ENCODE measurements at regions not wholly inside any gene's neighbourhood (a gene's known extent, or its start where the extent isn't known, plus 50 kb on each side); places are given as distances from the start of the nearest gene placed in this dataset.

GRCh38 chr3:30458376-30459171 lies 147.8 kb upstream of the TGFBR2 start:
- no peaks in the 10 kb centered on the region for H3K36me3 ChIP-seq
- intact Hi-C loops (cut with DNase I; ENCODE audit: low total_unique reads): no loop called here
- 78 to 97% (median 90%) methylated on average over 1 of the region's 1 CpG for WGBS, 5 donors
- H3K4me3 ChIP-seq: no peak overlapping the region
- H3K27ac ChIP-seq: no peak overlapping the region
- no peaks in the 10 kb centered on the region for H3K27me3 ChIP-seq
- TF ChIP-seq, protein P1, sequence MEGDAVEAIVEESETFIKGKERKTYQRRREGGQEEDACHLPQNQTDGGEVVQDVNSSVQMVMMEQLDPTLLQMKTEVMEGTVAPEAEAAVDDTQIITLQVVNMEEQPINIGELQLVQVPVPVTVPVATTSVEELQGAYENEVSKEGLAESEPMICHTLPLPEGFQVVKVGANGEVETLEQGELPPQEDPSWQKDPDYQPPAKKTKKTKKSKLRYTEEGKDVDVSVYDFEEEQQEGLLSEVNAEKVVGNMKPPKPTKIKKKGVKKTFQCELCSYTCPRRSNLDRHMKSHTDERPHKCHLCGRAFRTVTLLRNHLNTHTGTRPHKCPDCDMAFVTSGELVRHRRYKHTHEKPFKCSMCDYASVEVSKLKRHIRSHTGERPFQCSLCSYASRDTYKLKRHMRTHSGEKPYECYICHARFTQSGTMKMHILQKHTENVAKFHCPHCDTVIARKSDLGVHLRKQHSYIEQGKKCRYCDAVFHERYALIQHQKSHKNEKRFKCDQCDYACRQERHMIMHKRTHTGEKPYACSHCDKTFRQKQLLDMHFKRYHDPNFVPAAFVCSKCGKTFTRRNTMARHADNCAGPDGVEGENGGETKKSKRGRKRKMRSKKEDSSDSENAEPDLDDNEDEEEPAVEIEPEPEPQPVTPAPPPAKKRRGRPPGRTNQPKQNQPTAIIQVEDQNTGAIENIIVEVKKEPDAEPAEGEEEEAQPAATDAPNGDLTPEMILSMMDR (IDR thresholded peaks at IDR 0.05): no peak
- TF ChIP-seq EP300 (IDR thresholded peaks at IDR 0.05) (no peak), POLR2A (IDR thresholded peaks at IDR 0.05) (no peak), POLR2AphosphoS5 (IDR thresholded peaks at IDR 0.05) (no peak)
- peaks cover 0 to 5% (median 0%) of the 10 kb centered on the region in 4 donors for H3K4me1 ChIP-seq
- no peaks in the 10 kb centered on the region for H3K9me3 ChIP-seq
- DNase-seq: no peak

GRCh38 chr3:30461311-30461710 lies 145.1 kb upstream of the TGFBR2 start:
- DNase-seq: no peak
- H3K27ac ChIP-seq: no peak overlapping the region
- TF ChIP-seq POLR2AphosphoS5 (IDR thresholded peaks at IDR 0.05) (no peak), POLR2A (IDR thresholded peaks at IDR 0.05) (no peak), EP300 (IDR thresholded peaks at IDR 0.05) (no peak)
- TF ChIP-seq, protein P1 (IDR thresholded peaks at IDR 0.05): no peak
- intact Hi-C loops (cut with DNase I; ENCODE audit: low total_unique reads): no loop called here
- H3K36me3 ChIP-seq: no peaks in the 10 kb centered on the region
- 73 to 83% (median 83%) methylated on average over 2 of the region's 2 CpGs for WGBS, 5 donors
- peaks cover 0 to 5% (median 0%) of the 10 kb centered on the region in 4 donors for H3K4me1 ChIP-seq
- no peaks in the 10 kb centered on the region for H3K27me3 ChIP-seq
- no peak overlapping the region for H3K4me3 ChIP-seq
- no peaks in the 10 kb centered on the region for H3K9me3 ChIP-seq

- no peaks in the 10 kb centered on the region for H3K36me3 ChIP-seq
- intact Hi-C loops (cut with DNase I; ENCODE audit: low total_unique reads): no loop called here
- H3K4me3 ChIP-seq: no peak overlapping the region
- 64 to 73% (median 65%) methylated on average over 2 of the region's 2 CpGs for WGBS, 5 donors
- no peak for DNase-seq
- no peaks in the 10 kb centered on the region for H3K4me1 ChIP-seq
- no peaks in the 10 kb centered on the region for H3K9me3 ChIP-seq
- no peaks in the 10 kb centered on the region for H3K27me3 ChIP-seq
- H3K27ac ChIP-seq: no peak overlapping the region
- TF ChIP-seq EP300 (IDR thresholded peaks at IDR 0.05) (no peak), POLR2AphosphoS5 (IDR thresholded peaks at IDR 0.05) (no peak), POLR2A (IDR thresholded peaks at IDR 0.05) (no peak)
- TF ChIP-seq, protein P1 (IDR thresholded peaks at IDR 0.05): no peak
Observed at GRCh38 chr3:30462721-30463470, 143.5 kb upstream of the TGFBR2 start.

- TF ChIP-seq POLR2A (IDR thresholded peaks at IDR 0.05): no peak
- TF ChIP-seq EP300 (IDR thresholded peaks at IDR 0.05): no peak
- TF ChIP-seq, protein P1 (IDR thresholded peaks at IDR 0.05): no peak
- TF ChIP-seq POLR2AphosphoS5 (IDR thresholded peaks at IDR 0.05): no peak
- H3K27ac ChIP-seq: no peak overlapping the region
- no peaks in the 10 kb centered on the region for H3K9me3 ChIP-seq
- no peaks in the 10 kb centered on the region for H3K27me3 ChIP-seq
- intact Hi-C loops (cut with DNase I; ENCODE audit: low total_unique reads): no loop called here
- no peaks in the 10 kb centered on the region for H3K4me1 ChIP-seq
- H3K36me3 ChIP-seq: no peaks in the 10 kb centered on the region
- no peak for DNase-seq
- no peak overlapping the region for H3K4me3 ChIP-seq
Observed at GRCh38 chr3:30464381-30464780, 142.0 kb upstream of the TGFBR2 start.
